NCI-H146 (cell line): ENCODE measurements at regions not wholly inside any gene's neighbourhood (a gene's known extent, or its start where the extent isn't known, plus 50 kb on each side); places are given as distances from the start of the nearest gene placed in this dataset.
A peak's percentile ranks its signal among the peaks of the same experiment; 100 is the strongest.
"Not testable (repeated sequence)": the region's sequence is repeated elsewhere in the genome, so short reads cannot be mapped to it uniquely, and the experiment has no call there.

Source experiments
- DNase-seq: peaks from one replicate; lab custom pipeline; 2025; lab: John Stamatoyannopoulos, UW

DNA sequence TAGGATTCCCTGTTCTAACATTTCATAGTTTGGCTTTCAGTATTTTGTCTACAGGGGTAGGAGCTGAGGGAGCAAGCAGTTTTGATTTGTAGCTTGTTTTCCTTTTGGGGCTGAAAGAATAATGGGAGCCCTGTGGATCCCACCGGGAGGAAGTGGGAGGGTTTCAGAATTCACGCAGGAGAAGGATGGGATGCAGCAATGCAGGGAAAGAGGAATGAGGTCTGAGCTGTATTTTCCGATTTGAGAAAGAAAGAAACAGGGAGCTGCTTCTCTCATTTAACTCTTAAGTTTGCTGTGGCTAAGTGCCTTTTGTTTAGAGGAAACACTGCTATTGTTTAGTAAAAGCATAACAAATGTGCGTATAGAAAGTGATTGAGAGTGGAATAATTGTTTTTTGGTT is 141.0 kb downstream of the ADCYAP1 start:
- no peak for DNase-seq

DNA sequence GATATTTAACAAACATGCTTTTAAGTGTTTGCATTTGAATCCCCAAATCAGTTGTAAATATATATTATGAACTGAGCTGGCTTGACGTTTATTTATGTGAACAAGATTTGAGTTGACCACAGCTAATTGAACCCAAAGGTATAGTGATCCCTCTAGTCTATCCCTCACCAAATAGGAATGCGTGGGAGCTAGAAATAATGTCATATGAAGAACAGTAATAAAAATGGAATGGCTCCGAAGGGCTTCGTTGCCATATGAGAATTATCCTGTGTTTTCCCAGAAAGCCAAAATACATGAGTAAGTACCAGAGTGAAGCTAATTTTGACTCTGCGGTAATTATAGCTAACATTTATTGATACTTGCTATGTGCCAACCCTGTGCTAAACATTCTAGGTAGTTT is 142.7 kb downstream of the ADCYAP1 start:
- no peak for DNase-seq

- DNase-seq = no peak
Measured at GRCh38 chr18:1048032-1048431, 143.4 kb downstream of the ADCYAP1 start.

DNA sequence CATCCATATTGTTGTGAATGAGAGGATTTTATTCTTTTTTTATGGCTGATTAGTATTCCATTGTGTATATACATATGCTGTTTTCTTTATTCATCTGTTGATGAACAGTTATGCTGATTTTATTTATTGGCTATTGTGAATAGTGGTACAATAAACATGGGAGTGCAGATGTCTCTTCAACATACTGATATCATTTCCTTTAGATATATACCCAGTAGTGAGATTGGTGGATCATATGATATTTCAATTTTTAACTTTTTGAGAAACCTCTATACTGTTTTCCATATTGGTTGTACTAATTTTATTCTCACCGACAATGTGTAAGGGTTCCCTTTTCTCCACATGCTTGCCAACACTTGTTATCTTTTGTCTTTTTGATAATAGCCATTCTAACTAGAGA is 144.5 kb downstream of the ADCYAP1 start:
- DNase-seq = no peak

GRCh38 chr18:1050012-1050657 is 145.5 kb downstream of the ADCYAP1 start:
- DNase-seq = no peak

DNA sequence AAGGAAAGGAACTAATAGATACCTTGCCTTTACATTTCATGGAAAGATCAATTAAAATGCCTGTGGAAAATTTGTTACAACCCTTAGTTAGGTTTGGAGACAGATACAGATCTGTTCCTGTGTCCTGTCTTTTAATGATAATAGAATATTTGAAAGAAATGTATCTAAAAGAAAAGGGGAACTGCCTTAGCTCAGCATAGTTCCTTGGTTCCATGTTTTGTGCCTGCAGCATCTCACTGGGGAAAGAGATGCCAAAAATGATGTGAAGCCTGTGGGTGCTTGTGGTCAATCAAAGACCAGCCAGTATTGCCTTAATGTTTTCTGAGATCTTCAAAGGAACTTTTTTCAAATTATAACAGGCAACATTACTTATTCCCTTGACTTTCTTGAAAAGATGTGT is 147.6 kb downstream of the ADCYAP1 start:
- DNase-seq = no peak

DNA sequence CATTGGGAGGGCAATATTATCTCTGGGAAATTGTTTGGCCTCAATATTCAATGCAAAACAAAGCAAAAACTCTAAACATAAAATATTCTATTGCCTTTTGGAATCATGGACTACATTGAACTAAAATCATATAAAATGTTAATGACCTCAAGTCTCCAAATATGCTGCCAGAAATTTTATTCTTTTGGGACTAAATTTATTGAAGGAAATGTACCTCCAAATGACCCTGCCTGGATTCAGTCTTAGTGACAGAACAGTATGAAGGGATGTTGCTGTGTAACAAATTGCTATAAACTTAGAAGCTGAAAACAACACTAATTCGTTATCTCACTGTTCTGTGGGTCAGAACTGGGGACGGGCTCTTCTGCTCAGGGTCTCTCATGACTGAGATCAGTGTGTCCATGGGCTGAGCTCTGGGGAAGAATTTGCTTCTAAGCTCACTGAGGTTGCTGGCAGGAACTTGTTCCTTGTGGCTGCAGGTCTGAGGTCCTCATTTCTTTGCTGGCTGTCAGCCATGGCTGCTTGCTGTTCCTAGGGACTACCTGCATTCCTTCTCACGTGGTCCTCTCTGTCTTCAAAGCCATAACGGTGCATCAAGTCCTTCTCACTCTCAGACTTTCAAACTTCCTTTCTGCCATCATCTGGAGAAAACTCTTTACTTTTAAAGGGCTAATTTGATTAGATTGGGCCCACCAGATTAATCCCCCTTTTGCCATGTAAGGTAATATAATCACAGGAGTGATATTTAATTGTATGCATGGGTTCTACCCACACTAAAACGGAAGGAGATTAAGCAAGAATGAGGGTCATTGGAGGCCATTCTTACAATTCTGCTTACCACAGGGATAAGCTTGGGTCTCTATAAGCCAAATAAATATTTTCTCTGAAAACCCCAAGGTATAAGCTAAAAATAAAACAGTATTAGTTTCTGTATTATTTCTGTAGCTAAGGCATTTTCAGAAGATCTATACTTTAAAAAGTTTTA is 149.0 kb downstream of the ADCYAP1 start:
- DNase-seq = no peak

DNA sequence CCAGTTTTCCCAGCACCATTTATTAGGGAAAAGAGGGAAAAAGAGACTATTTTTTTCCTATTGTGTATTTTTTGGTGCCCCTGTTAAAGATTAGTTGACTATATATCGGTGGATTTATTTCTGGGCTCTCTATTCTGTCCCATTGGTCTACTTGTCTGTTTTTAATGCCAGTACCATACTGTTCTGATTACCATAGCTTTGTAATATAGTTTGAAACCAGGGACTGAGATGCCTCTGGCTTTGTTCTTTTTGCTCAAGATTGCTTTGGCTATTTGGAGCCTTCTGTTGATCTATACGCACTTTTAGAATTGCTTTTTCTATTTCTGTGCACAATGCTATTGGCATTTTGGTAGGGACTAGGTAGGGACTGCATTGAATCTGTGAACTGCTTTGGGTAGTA is 151.7 kb downstream of the ADCYAP1 start:
- no peak for DNase-seq

- DNase-seq = no peak
Measured at GRCh38 chr18:1057367-1057766, 152.7 kb downstream of the ADCYAP1 start.

DNA sequence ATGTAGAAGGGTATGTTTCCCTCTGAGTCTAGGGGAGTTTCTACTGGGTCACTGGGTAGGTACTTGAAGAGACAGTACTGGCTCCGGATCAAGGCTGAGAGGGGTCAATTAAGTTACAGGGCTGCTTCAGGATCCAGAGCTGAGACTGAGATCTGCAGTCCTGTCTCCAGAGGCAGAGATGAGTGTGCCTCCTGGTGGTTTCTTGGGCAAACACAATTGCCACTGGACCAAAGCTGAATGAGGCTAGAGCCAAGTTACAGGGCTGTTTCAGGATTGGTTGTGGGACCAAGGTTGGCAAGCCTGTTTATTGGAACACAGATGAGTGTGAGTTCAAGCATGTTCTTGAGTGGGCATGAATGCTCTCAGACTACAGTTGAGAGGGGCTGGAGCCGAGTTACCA is 157.9 kb downstream of the ADCYAP1 start:
- peak; percentile 72 for DNase-seq

DNA sequence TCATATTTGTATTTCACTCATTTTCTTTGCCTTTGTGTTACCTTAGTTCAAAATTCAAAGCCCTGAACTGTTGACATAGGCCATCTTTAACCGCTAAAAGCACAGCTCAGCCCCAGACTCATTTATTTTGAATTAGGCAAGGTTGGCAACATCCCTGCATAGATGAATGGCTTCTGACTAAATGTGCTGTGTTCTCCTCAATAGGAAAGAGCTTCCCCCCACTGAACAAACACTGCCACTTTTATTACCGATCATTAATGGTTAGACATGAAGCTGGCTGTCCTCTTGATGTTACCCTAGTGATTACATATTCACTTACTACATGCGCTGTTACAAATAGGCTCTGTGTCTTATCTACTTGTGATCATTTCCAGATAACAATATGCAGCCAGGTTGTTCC is 170.7 kb downstream of the ADCYAP1 start:
- DNase-seq = peak; percentile 97

GRCh38 chr18:1075876-1076275 is 171.2 kb downstream of the ADCYAP1 start:
- DNase-seq = no peak

DNA sequence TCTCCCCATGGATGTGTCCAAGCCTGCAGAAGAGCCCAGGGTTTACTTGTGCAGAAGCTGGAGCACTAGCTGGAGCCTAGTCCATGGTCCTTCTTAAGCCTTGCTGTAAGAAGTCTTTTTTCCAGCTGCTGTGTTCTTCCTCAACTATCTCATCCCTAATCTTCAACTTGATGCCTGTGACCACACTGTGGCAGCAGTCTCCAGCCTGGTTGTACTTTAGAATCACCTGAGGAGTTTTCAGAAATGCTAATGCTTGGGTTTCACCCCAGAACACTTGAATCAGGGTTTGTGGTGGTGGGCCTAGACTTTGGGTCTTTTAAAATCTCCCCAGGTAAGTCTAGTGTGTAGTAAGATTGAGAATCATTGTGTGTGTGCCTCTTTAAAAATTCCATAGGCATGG is 173.6 kb downstream of the ADCYAP1 start:
- no peak for DNase-seq

- not testable (repeated sequence) for DNase-seq
Measured at GRCh38 chr18:1083675-1084074, 179.0 kb downstream of the ADCYAP1 start.

GRCh38 chr18:1090758-1091157 is 186.1 kb downstream of the ADCYAP1 start:
- peak; percentile 84 for DNase-seq

DNA sequence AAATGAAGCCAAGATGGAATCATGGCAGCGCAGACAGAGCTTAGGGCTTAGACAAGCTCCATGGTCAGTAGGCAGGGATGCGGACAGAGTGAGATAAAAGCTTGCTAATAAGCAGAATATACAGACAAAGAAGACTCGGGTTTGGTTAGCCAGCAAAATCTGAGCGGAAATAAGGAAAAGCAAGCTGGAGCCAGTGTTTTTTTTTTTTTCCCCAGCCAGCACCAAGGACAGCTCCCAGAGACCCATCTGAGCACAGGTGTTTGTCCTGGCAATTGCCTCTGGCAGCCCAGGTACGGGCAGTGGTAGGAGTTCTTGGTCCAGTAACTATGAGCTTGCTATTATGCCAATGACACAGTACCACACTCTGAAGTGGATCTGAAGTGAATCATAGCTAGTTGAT is 187.6 kb downstream of the ADCYAP1 start:
- DNase-seq = no peak

DNA sequence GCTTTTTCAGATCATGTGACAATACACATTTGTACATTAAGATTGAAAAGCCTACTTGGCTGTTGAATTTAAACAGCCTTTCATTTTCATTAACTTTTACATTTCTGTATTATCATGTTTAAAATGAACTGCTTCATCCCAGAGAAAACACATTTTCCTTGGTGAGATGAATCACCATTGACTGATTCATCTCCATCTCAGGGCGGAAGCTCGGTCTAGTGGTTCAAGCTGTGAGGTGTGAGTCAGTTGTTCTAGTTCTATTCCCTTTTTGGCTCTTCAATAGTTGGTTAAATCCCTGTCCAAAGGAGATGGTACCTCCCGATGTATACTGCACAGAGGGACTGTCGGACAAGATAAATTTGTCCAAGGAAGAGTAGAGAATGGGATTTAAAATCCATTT is 189.7 kb downstream of the ADCYAP1 start:
- DNase-seq = no peak

- DNase-seq = not testable (repeated sequence)
Measured at GRCh38 chr18:1097991-1098735, 193.5 kb downstream of the ADCYAP1 start.

GRCh38 chr18:1102848-1103247 is 198.2 kb downstream of the ADCYAP1 start:
- no peak for DNase-seq

- DNase-seq = peak; percentile 77
Measured at GRCh38 chr18:1103537-1103936, 198.9 kb downstream of the ADCYAP1 start.

- no peak for DNase-seq
Measured at GRCh38 chr18:1104181-1104881, 199.7 kb downstream of the ADCYAP1 start.

GRCh38 chr18:1124495-1124894 is 219.8 kb downstream of the ADCYAP1 start:
- DNase-seq = no peak
